ENCODE measurements at regions not wholly inside any gene's neighbourhood (a gene's known extent, or its start where the extent isn't known, plus 50 kb on each side); places are given as distances from the start of the nearest gene placed in this dataset.

- no peak for DNase-seq
Measured at GRCh38 chr5:27276119-27276518, 237.7 kb upstream of the CDH9 start.

- DNase-seq: no peak
Measured at GRCh38 chr5:27275345-27275744, 237.0 kb upstream of the CDH9 start.

- no peak for DNase-seq
Measured at GRCh38 chr5:27269766-27270165, 231.4 kb upstream of the CDH9 start.

GRCh38 chr5:27267209-27267824, 228.9 kb upstream of the CDH9 start:
- DNase-seq: no peak

GRCh38 chr5:27266184-27266583, 227.8 kb upstream of the CDH9 start:
- no peak for DNase-seq

- no peak for DNase-seq
Measured at GRCh38 chr5:27257696-27258095, 219.3 kb upstream of the CDH9 start.

- no peak for DNase-seq
Measured at GRCh38 chr5:27252911-27253310, 214.5 kb upstream of the CDH9 start.

- no peak for DNase-seq
Measured at GRCh38 chr5:27242258-27242626, 203.9 kb upstream of the CDH9 start.

GRCh38 chr5:27241564-27242257, 203.3 kb upstream of the CDH9 start:
- DNase-seq: no peak

GRCh38 chr5:27240791-27241190, 202.4 kb upstream of the CDH9 start:
- DNase-seq: no peak

GRCh38 chr5:27234916-27235315, 196.5 kb upstream of the CDH9 start:
- DNase-seq: no peak

GRCh38 chr5:27221410-27221809, 183.0 kb upstream of the CDH9 start:
- DNase-seq: no peak

- DNase-seq: no peak
Measured at GRCh38 chr5:27220752-27221151, 182.4 kb upstream of the CDH9 start.

GRCh38 chr5:27217977-27218376, 179.6 kb upstream of the CDH9 start:
- DNase-seq: no peak

GRCh38 chr5:27217155-27217956, 179.0 kb upstream of the CDH9 start:
- DNase-seq: no peak

GRCh38 chr5:27216367-27216950, 178.1 kb upstream of the CDH9 start:
- no peak for DNase-seq

- DNase-seq: no peak
Measured at GRCh38 chr5:27208051-27208450, 169.7 kb upstream of the CDH9 start.

- no peak for DNase-seq
Measured at GRCh38 chr5:27191786-27192510, 153.6 kb upstream of the CDH9 start.

- no peak for DNase-seq
Measured at GRCh38 chr5:27172693-27173092, 134.3 kb upstream of the CDH9 start.

GRCh38 chr5:27171761-27172261, 133.4 kb upstream of the CDH9 start:
- DNase-seq: no peak

GRCh38 chr5:27158775-27159174, 120.4 kb upstream of the CDH9 start:
- no peak for DNase-seq

GRCh38 chr5:27158171-27158570, 119.8 kb upstream of the CDH9 start:
- no peak for DNase-seq

- no peak for DNase-seq
Measured at GRCh38 chr5:27144456-27144855, 106.1 kb upstream of the CDH9 start.
